ENCODE measurements at regions not wholly inside any gene's neighbourhood (a gene's known extent, or its start where the extent isn't known, plus 50 kb on each side); places are given as distances from the start of the nearest gene placed in this dataset.

- Histone ChIP-seq H3K36me3 (ENCODE audit: control insufficient read depth in 2 of 4, insufficient read depth in 4 of 4, low read length in 3 of 4) (no peaks in the 10 kb centered on the region), H3K18ac (ENCODE audit: extremely low read depth, low read length) (no peak overlapping the region; the same call in 1 of the 2 replicates), H4K91ac (replicated peaks; ENCODE audit: insufficient read length, low read length) (peak overlapping the region; percentile 17), H2BK120ac (replicated peaks; ENCODE audit: low read depth, low read length) (no peak overlapping the region), H3K23me2 (ENCODE audit: low read depth, low read length) (no peaks in the 10 kb centered on the region), H3K9ac (replicated peaks in 1 of 4; ENCODE audit: extremely low read depth in 1 of 4, low read depth in 3 of 4, low read length in 3 of 4) (no peak overlapping the region), H3K79me2 (ENCODE audit: control insufficient read depth in 1 of 2, insufficient read depth in 2 of 2, low read length in 2 of 2) (no peaks in the 10 kb centered on the region), H3K56ac (replicated peaks; ENCODE audit: insufficient read length, low read depth, low read length) (no peak overlapping the region), H3K4me3 (ENCODE audit: extremely low read depth in 1 of 4, insufficient read depth in 2 of 4, low read depth in 3 of 4, low read length in 4 of 4) (no peak overlapping the region), H4K5ac (ENCODE audit: insufficient read length, low read depth, low read length) (no peak overlapping the region), H3K27ac (ENCODE audit: low read depth, low read length) (no peak overlapping the region), H3K4ac (replicated peaks; ENCODE audit: insufficient read length, low read depth, low read length) (no peak overlapping the region), H2BK15ac (ENCODE audit: low read length) (0 out of 2 replicates have a peak overlapping the region, but pooled peaks have one; percentile 88), H4K20me1 (replicated peaks in 1 of 2; ENCODE audit: control insufficient read depth in 1 of 2, insufficient read depth in 2 of 2, low read length in 2 of 2) (no peaks in the 10 kb centered on the region), H2AK5ac (ENCODE audit: low read depth, low read length) (no peak overlapping the region), H2BK5ac (ENCODE audit: low read depth, low read length) (no peak overlapping the region), H3K9me3 (ENCODE audit: insufficient read depth in 2 of 2, low read depth in 1 of 2, low read length in 1 of 2) (no peaks in the 10 kb centered on the region), H3K14ac (ENCODE audit: insufficient read length) (no peak overlapping the region), H3K4me2 (ENCODE audit: insufficient read depth in 1 of 2, low read depth in 2 of 2, low read length in 2 of 2) (no peak overlapping the region), H3K4me1 (replicated peaks in 1 of 4; ENCODE audit: control insufficient read depth in 3 of 4, insufficient read depth in 4 of 4, low read length in 3 of 4) (peaks cover 0 to 6% (median 3%) of the 10 kb centered on the region in 4 experiments; a peak in 5 of 7 replicates), H3K23ac (ENCODE audit: insufficient read length) (no peak overlapping the region), H2BK20ac (ENCODE audit: low read length) (no peak overlapping the region; the same call in 1 of the 2 replicates), H2AFZ (ENCODE audit: low read length) (no peak overlapping the region), H4K8ac (ENCODE audit: extremely low read depth, insufficient read depth, low read length) (no peak overlapping the region), H3K27me3 (replicated peaks in 1 of 4; ENCODE audit: control insufficient read depth in 3 of 4, extremely low read depth in 1 of 4, insufficient read depth in 3 of 4, low read length in 3 of 4) (no peaks in the 10 kb centered on the region), H2BK12ac (ENCODE audit: low read depth, low read length) (no peak overlapping the region), H3K79me1 (ENCODE audit: low read depth, low read length) (no peaks in the 10 kb centered on the region)
- no peak for FAIRE-seq
- TF ChIP-seq MAFK (IDR thresholded peaks at IDR 0.05; ENCODE audit: low read depth, low read length): no peak
- no peak for TF ChIP-seq HDAC2 (IDR thresholded peaks at IDR 0.05; ENCODE audit: borderline replicate concordance in 1 of 2, low read depth in 2 of 2, low read length in 2 of 2)
- TF ChIP-seq NANOG (IDR thresholded peaks at IDR 0.05; ENCODE audit: insufficient read depth, low read depth, low read length, poor library complexity, severe bottlenecking): no peak
- no peak for TF ChIP-seq TBP (IDR thresholded peaks at IDR 0.05; ENCODE audit: low read depth, low read length)
- no peak for DNase-seq (ENCODE audit: low read depth in 1 of 2, low spot score in 2 of 2)
- ChIA-PET POLR2A (ENCODE audit: partially characterized antibody) (no interaction called here), CTCF (ENCODE audit: partially characterized antibody) (interaction anchor here (0.7 to 0.8 kb wide), 2 partner anchors 8 to 870 kb away, joined by 3 to 6 read pairs; no protein-coding TSS in a partner anchor)
- 88% methylated on average over 7 of the region's 7 CpGs; no CpG with 5 or more reads in 1 of the 2 experiments for whole genome bisulfite sequencing, 2 experiments (ENCODE audit: extremely low coverage in 1 of 2, insufficient coverage in 1 of 2, insufficient read length in 1 of 2, insufficient replicate concordance in 2 of 2, low coverage in 1 of 2, low lambda C conversion rate in 2 of 2, missing lambda C conversion rate in 1 of 2)
Observed at GRCh38 chr5:5666369-5666768, 243.9 kb downstream of the ICE1 start.

Data from H1 (cell line).